Osteoblast (primary cell): ENCODE measurements at regions not wholly inside any gene's neighbourhood (a gene's known extent, or its start where the extent isn't known, plus 50 kb on each side); places are given as distances from the start of the nearest gene placed in this dataset.

Experiments
- DNase-seq: peaks from one replicate; pipeline ENCODE4 v3.0.0; 2011; ENCODE audit warnings: low spot score, mixed read lengths; ENCODE audit not compliant: insufficient read length; ENCODE audit errors: missing footprints
- H2AFZ ChIP-seq: 2 replicates; pipeline ENCODE4 v1.6.0; 2011; ENCODE audit warnings: mild to moderate bottlenecking, low read length
- H3K27ac ChIP-seq: 2 replicates; pipeline ENCODE4 v1.5.1; 2011; ENCODE audit warnings: mild to moderate bottlenecking, low read depth, low read length, moderate library complexity
- H3K27me3 ChIP-seq: 2 replicates; pipeline ENCODE4 v1.6.0; 2012; ENCODE audit warnings: mild to moderate bottlenecking, control low read depth, inconsistent platforms, low read length, moderate library complexity; ENCODE audit not compliant: insufficient read depth
- H3K36me3 ChIP-seq: 2 replicates; pipeline ENCODE4 v1.5.1; 2011; ENCODE audit warnings: mild to moderate bottlenecking, low read length, control low read depth, moderate library complexity; ENCODE audit not compliant: insufficient read depth
- H3K4me1 ChIP-seq: 2 replicates; pipeline ENCODE4 v1.5.1; 2011; ENCODE audit warnings: mild to moderate bottlenecking, low read length, control low read depth, moderate library complexity; ENCODE audit not compliant: insufficient read depth
- H3K4me2 ChIP-seq: 2 replicates; pipeline ENCODE4 v1.6.0; 2011; ENCODE audit warnings: mild to moderate bottlenecking, low read length; ENCODE audit not compliant: insufficient read depth
- H3K4me3 ChIP-seq: fragments of 200-600 bp; sonication (generic); 3 replicates; pipeline ENCODE4 v1.5.1; 2012; ENCODE audit warnings: mild to moderate bottlenecking, low read length, inconsistent platforms; ENCODE audit not compliant: insufficient read depth
- H3K79me2 ChIP-seq: 2 replicates; pipeline ENCODE4 v1.6.0; 2012; ENCODE audit warnings: mild to moderate bottlenecking, low read length, control low read depth, inconsistent platforms; ENCODE audit not compliant: insufficient read depth
- H3K9me3 ChIP-seq: 2 replicates; pipeline ENCODE4 v1.5.1; 2011; ENCODE audit warnings: low read depth, low read length, control low read depth
- H4K20me1 ChIP-seq: 2 replicates; pipeline ENCODE4 v1.6.0; 2012; ENCODE audit warnings: mild to moderate bottlenecking, low read length, control low read depth; ENCODE audit not compliant: insufficient read depth
- CTCF ChIP-seq: IDR thresholded peaks from 2 replicates; pipeline ENCODE4 v1.5.1; 2011; ENCODE audit warnings: mild to moderate bottlenecking, low read depth, low read length, moderate library complexity; ENCODE audit errors: extremely low read depth

DNA sequence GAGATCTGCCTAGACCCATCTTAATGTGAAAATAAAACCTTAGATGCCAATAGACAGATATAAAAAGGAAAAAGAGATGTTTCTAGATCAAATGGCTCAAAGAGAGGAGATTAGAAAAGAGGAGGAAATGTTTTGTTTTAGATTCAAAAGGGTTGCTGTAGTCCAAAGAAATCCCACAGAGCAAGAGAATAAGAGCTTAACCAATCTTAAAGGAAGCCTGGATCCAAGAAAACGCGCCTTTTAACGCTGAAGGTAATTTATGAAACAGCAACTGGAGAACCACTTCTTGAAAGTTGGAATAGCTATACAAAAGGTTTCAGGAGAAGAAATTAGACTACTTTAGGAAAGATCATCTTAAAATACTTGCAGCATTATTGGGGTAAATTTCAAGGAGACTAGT lies 298.8 kb downstream of the BRINP2 start:
- Histone ChIP-seq H3K79me2 (no peaks in the 10 kb centered on the region), H2AFZ (no peak overlapping the region), H3K9me3 (no peaks in the 10 kb centered on the region), H4K20me1 (no peaks in the 10 kb centered on the region), H3K27ac (no peak overlapping the region), H3K36me3 (no peaks in the 10 kb centered on the region), H3K4me2 (no peak overlapping the region), H3K4me3 (no peak overlapping the region), H3K27me3 (no peaks in the 10 kb centered on the region), H3K4me1 (no peaks in the 10 kb centered on the region)
- no peak for DNase-seq
- TF ChIP-seq CTCF: no peak

GRCh38 chr1:177466286-177466685 lies 295.5 kb downstream of the BRINP2 start:
- Histone ChIP-seq H3K79me2 (no peaks in the 10 kb centered on the region), H3K9me3 (no peaks in the 10 kb centered on the region), H3K27me3 (no peaks in the 10 kb centered on the region), H4K20me1 (no peaks in the 10 kb centered on the region), H3K4me2 (no peak overlapping the region), H3K4me1 (no peaks in the 10 kb centered on the region), H3K36me3 (no peaks in the 10 kb centered on the region), H2AFZ (no peak overlapping the region), H3K4me3 (no peak overlapping the region), H3K27ac (no peak overlapping the region)
- no peak for DNase-seq
- TF ChIP-seq CTCF: no peak

DNA sequence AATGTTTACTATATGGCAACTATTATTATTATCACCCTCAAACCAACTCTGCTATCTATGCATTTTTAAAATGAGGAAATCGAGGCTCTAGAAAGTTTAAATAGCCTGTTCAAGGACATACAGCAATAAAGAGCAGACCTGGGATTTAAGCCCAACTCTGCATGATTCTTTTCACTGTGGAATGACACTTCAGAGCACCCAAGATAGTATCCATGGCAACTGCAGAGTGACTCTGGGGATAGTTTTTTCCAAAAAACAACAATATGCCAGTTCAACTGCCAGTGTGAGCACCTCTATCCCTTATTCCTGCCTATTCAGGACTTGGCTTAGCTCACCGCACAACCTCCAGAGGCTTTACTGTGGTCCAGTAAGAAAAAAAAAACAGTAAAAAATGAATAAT lies 293.9 kb downstream of the BRINP2 start:
- H2AFZ ChIP-seq: no peak overlapping the region
- no peak overlapping the region for H3K4me3 ChIP-seq
- no peaks in the 10 kb centered on the region for H3K27me3 ChIP-seq
- no peak overlapping the region for H3K4me2 ChIP-seq
- H3K9me3 ChIP-seq: no peaks in the 10 kb centered on the region
- no peak for TF ChIP-seq CTCF
- no peaks in the 10 kb centered on the region for H3K4me1 ChIP-seq
- H3K36me3 ChIP-seq: no peaks in the 10 kb centered on the region
- no peaks in the 10 kb centered on the region for H4K20me1 ChIP-seq
- no peaks in the 10 kb centered on the region for H3K79me2 ChIP-seq
- DNase-seq: no peak
- no peak overlapping the region for H3K27ac ChIP-seq

DNA sequence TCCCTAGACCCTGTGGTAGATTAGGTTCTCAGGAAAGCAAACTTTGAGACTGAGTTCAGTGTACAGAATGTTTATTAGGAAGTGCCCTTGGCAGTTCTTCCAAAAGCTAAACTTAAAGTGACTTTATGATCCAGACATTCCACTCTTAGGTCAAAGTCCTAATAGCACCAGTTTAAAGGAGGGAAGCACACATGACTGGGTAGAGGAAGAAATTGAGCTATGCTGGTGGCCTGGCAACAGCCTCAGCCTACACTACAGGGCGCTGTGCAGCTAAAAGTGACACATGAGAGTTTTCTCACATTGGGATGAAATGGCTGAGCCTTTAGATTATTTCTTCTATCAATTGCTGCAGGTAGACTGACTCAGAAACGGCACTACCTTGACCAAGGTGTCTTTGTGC lies 280.4 kb downstream of the BRINP2 start:
- H3K27ac ChIP-seq: no peak overlapping the region
- H3K27me3 ChIP-seq: no peaks in the 10 kb centered on the region
- H2AFZ ChIP-seq: no peak overlapping the region
- no peak for TF ChIP-seq CTCF
- no peak overlapping the region for H3K4me2 ChIP-seq
- no peaks in the 10 kb centered on the region for H4K20me1 ChIP-seq
- DNase-seq: no peak
- H3K79me2 ChIP-seq: no peaks in the 10 kb centered on the region
- no peaks in the 10 kb centered on the region for H3K36me3 ChIP-seq
- no peaks in the 10 kb centered on the region for H3K4me1 ChIP-seq
- no peak overlapping the region for H3K4me3 ChIP-seq
- no peaks in the 10 kb centered on the region for H3K9me3 ChIP-seq
